OCI-LY1 (cell line): ENCODE measurements at regions not wholly inside any gene's neighbourhood (a gene's known extent, or its start where the extent isn't known, plus 50 kb on each side); places are given as distances from the start of the nearest gene placed in this dataset.

Source experiments
- CTCF ChIP-seq: fragments of 200-600 bp; sonication (generic), shearing (Covaris generic); IDR thresholded peaks from 2 replicates; pipeline ENCODE4 v1.5.1; 2017; ENCODE audit warnings: mild to moderate bottlenecking, antibody characterized with exemption, low read length, moderate library complexity, mixed read lengths
- EZH2 ChIP-seq: fragments of 200-600 bp; sonication (generic), shearing (Covaris generic); IDR thresholded peaks from 2 replicates; pipeline ENCODE4 v1.8.0; 2017; ENCODE audit warnings: borderline replicate concordance, mixed run types, mild to moderate bottlenecking, antibody characterized with exemption, low read length, moderate library complexity, mixed read lengths

- TF ChIP-seq EZH2 (no peak), CTCF (no peak)
Observed at GRCh38 chr3:59407425-59407824, 357.6 kb upstream of the CFAP20DC start.
